ENCODE measurements at regions not wholly inside any gene's neighbourhood (a gene's known extent, or its start where the extent isn't known, plus 50 kb on each side); places are given as distances from the start of the nearest gene placed in this dataset.

DNA sequence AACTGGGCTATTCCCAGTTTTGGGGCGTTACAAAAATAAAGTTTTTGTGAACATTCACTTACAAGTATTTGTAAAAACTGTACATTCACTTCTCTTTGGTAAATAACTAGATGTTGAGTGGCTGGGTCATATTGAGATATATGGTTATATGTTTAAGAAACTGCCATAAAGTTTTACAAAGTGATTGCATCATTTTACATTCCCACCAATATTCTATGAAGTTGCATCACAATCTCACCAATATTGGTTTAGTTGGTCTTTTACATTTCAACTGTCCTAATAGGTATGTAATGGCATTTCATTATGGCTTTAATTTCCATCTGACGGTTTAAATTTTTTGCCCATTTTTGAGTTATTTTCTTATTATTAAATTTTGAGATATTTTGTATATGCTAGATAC lies 251.7 kb upstream of the GNAI1 start:
- TF ChIP-seq, protein P1, sequence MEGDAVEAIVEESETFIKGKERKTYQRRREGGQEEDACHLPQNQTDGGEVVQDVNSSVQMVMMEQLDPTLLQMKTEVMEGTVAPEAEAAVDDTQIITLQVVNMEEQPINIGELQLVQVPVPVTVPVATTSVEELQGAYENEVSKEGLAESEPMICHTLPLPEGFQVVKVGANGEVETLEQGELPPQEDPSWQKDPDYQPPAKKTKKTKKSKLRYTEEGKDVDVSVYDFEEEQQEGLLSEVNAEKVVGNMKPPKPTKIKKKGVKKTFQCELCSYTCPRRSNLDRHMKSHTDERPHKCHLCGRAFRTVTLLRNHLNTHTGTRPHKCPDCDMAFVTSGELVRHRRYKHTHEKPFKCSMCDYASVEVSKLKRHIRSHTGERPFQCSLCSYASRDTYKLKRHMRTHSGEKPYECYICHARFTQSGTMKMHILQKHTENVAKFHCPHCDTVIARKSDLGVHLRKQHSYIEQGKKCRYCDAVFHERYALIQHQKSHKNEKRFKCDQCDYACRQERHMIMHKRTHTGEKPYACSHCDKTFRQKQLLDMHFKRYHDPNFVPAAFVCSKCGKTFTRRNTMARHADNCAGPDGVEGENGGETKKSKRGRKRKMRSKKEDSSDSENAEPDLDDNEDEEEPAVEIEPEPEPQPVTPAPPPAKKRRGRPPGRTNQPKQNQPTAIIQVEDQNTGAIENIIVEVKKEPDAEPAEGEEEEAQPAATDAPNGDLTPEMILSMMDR (IDR thresholded peaks at IDR 0.05; ENCODE audit: low read depth, low read length), result no peak
- TF ChIP-seq POLR2A (IDR thresholded peaks at IDR 0.05; ENCODE audit: extremely low read depth, insufficient read length) (no peak), MYC (IDR thresholded peaks at IDR 0.05; ENCODE audit: low read depth, low read length) (no peak)
- TF ChIP-seq, protein P2, sequence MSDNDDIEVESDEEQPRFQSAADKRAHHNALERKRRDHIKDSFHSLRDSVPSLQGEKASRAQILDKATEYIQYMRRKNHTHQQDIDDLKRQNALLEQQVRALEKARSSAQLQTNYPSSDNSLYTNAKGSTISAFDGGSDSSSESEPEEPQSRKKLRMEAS (IDR thresholded peaks at IDR 0.05; ENCODE audit: low read depth, low read length), result no peak

All from NB4 (cell line).